GM23248 (cell line): ENCODE measurements at regions not wholly inside any gene's neighbourhood (a gene's known extent, or its start where the extent isn't known, plus 50 kb on each side); places are given as distances from the start of the nearest gene placed in this dataset.

ENCODE experiments used
- DNase-seq: peaks from one replicate; pipeline ENCODE4 v3.0.0-alpha.2; 2015
- H2AFZ ChIP-seq: fragments of 200-600 bp; sonication (generic); 2 replicates; pipeline ENCODE4 v1.6.1; 2016; ENCODE audit warnings: antibody characterized with exemption
- H3F3A ChIP-seq: fragments of 200-600 bp; sonication (generic); 2 replicates; pipeline ENCODE4 v1.6.1; 2016; ENCODE audit warnings: mild to moderate bottlenecking, antibody characterized with exemption, mixed run types; ENCODE audit not compliant: insufficient read depth
- H3K27ac ChIP-seq: fragments of 200-600 bp; sonication (generic); 2 replicates; pipeline ENCODE4 v1.5.1; 2016; ENCODE audit warnings: mild to moderate bottlenecking
- H3K27me3 ChIP-seq: fragments of 200-600 bp; sonication (generic); replicated peaks from 2 replicates; pipeline ENCODE4 v1.6.1; 2016; ENCODE audit warnings: mild to moderate bottlenecking; ENCODE audit not compliant: insufficient read depth
- H3K36me3 ChIP-seq: fragments of 200-600 bp; sonication (generic); 2 replicates; pipeline ENCODE4 v1.6.1; 2016; ENCODE audit warnings: low read depth, mild to moderate bottlenecking
- H3K4me1 ChIP-seq: fragments of 200-600 bp; sonication (generic); 2 replicates; pipeline ENCODE4 v1.6.1; 2016; ENCODE audit warnings: mild to moderate bottlenecking; ENCODE audit not compliant: insufficient read depth
- H3K4me2 ChIP-seq: fragments of 200-600 bp; sonication (generic); one replicate; pipeline ENCODE4 v1.6.1; 2016; ENCODE audit warnings: mild to moderate bottlenecking; ENCODE audit not compliant: unreplicated experiment
- H3K4me3 ChIP-seq: fragments of 200-600 bp; sonication (generic); 2 replicates; pipeline ENCODE4 v1.5.1; 2016; ENCODE audit warnings: mild to moderate bottlenecking
- H3K79me2 ChIP-seq: fragments of 200-600 bp; sonication (generic); 2 replicates; pipeline ENCODE4 v1.6.1; 2016; ENCODE audit warnings: mild to moderate bottlenecking; ENCODE audit not compliant: insufficient read depth
- H3K9ac ChIP-seq: fragments of 200-600 bp; sonication (generic); 2 replicates; pipeline ENCODE4 v1.6.1; 2016; ENCODE audit warnings: mild to moderate bottlenecking
- H3K9me2 ChIP-seq: fragments of 200-600 bp; sonication (generic); 2 replicates; pipeline ENCODE4 v1.6.1; 2016; ENCODE audit warnings: mixed run types, mild to moderate bottlenecking, moderate library complexity; ENCODE audit not compliant: insufficient read depth
- H3K9me3 ChIP-seq: fragments of 200-600 bp; sonication (generic); one replicate; pipeline ENCODE4 v1.6.1; 2017; ENCODE audit warnings: low read depth
- H4K20me1 ChIP-seq: fragments of 200-600 bp; sonication (generic); 2 replicates; pipeline ENCODE4 v1.6.0; 2016; ENCODE audit not compliant: insufficient read depth
- EZH2 ChIP-seq: fragments of 200-600 bp; sonication (generic); IDR thresholded peaks from 2 replicates; pipeline ENCODE4 v1.6.1; 2018; ENCODE audit warnings: antibody characterized with exemption, mild to moderate bottlenecking; ENCODE audit not compliant: insufficient read depth, poor library complexity, severe bottlenecking
- EZH2phosphoT487 ChIP-seq: fragments of 200-600 bp; sonication (generic); IDR thresholded peaks from 2 replicates; pipeline ENCODE4 v1.6.1; 2018; ENCODE audit warnings: antibody characterized with exemption, moderate library complexity, mild to moderate bottlenecking, low read depth; ENCODE audit not compliant: insufficient read depth
- WGBS, 2 experiments: methylation state at CpG; one replicate each; pipeline ENCODE4 v1.1.6; 2015 to 2017; ENCODE audit warnings: low lambda C conversion rate in 2 of 2, low coverage in 1 of 2; ENCODE audit errors: missing lambda C conversion rate in 2 of 2; 5-methylcytosine and 5-hydroxymethylcytosine counted together
- in situ Hi-C: fragments of 300-500 bp; cut with MboI; formaldehyde crosslinking; loops from 2 replicates; pipeline ENCODE4 v1.15.0; 2020

GRCh38 chr4:10212400-10212799 lies 95.8 kb upstream of the WDR1 start:
- DNase-seq, result peak; percentile 64
- no peak overlapping the region for H3K9ac ChIP-seq
- TF ChIP-seq EZH2 (no peak), EZH2phosphoT487 (no peak)

GRCh38 chr4:10207116-10207515 lies 90.5 kb upstream of the WDR1 start:
- WGBS, 2 experiments, result 43 to 48% methylated on average over 4 of the region's 4 CpGs
- Histone ChIP-seq H3K4me2 (no peak overlapping the region), H3K27ac (no peak overlapping the region), H4K20me1 (no peaks in the 10 kb centered on the region), H3K4me1 (peaks cover 31% of the 10 kb centered on the region), H3K9me3 (no peaks in the 10 kb centered on the region), H3K79me2 (no peaks in the 10 kb centered on the region), H3K36me3 (no peaks in the 10 kb centered on the region), H3K27me3 (no peaks in the 10 kb centered on the region), H3K9me2 (no peaks in the 10 kb centered on the region), H3K9ac (no peak overlapping the region), H3K4me3 (no peak overlapping the region), H2AFZ (no peak overlapping the region), H3F3A (peaks cover 28% of the 10 kb centered on the region)
- in situ Hi-C loops, result no loop called here
- no peak for DNase-seq
- TF ChIP-seq EZH2phosphoT487 (no peak), EZH2 (no peak)

More at GRCh38 chr4:10212400-10212799, 95.8 kb upstream of the WDR1 start:
- Histone ChIP-seq H3F3A (no peaks in the 10 kb centered on the region), H3K9me3 (no peaks in the 10 kb centered on the region), H3K36me3 (no peaks in the 10 kb centered on the region), H3K79me2 (no peaks in the 10 kb centered on the region), H3K4me1 (peaks cover 20% of the 10 kb centered on the region), H3K9me2 (no peaks in the 10 kb centered on the region), H3K4me2 (no peak overlapping the region), H3K27ac (no peak overlapping the region), H3K27me3 (no peaks in the 10 kb centered on the region), H4K20me1 (no peaks in the 10 kb centered on the region), H2AFZ (no peak overlapping the region), H3K4me3 (no peak overlapping the region)
- 0% methylated on average over 2 of the region's 2 CpGs for WGBS, 2 experiments
- in situ Hi-C loops, result no loop called here

GRCh38 chr4:10205223-10205622 lies 88.6 kb upstream of the WDR1 start:
- Histone ChIP-seq H3K27me3 (no peaks in the 10 kb centered on the region), H3K9ac (no peak overlapping the region), H3F3A (peaks cover 28% of the 10 kb centered on the region), H3K36me3 (no peaks in the 10 kb centered on the region), H2AFZ (no peak overlapping the region), H4K20me1 (no peaks in the 10 kb centered on the region), H3K4me2 (no peak overlapping the region), H3K9me2 (no peaks in the 10 kb centered on the region), H3K4me1 (peaks cover 27% of the 10 kb centered on the region), H3K27ac (peak overlapping the region; percentile 71), H3K4me3 (no peak overlapping the region), H3K79me2 (no peaks in the 10 kb centered on the region), H3K9me3 (no peaks in the 10 kb centered on the region)
- in situ Hi-C loops, result no loop called here
- peak; percentile 70 for DNase-seq
- 7 to 12% methylated on average over 1 of the region's 1 CpG for WGBS, 2 experiments
- no peak for TF ChIP-seq EZH2
- no peak for TF ChIP-seq EZH2phosphoT487

- Histone ChIP-seq H3K9me3 (no peaks in the 10 kb centered on the region), H2AFZ (no peak overlapping the region), H3K27me3 (no peaks in the 10 kb centered on the region), H3K27ac (peak overlapping the region; percentile 71), H3K36me3 (no peaks in the 10 kb centered on the region), H3K9me2 (no peaks in the 10 kb centered on the region), H3K4me2 (peak overlapping the region; percentile 29), H3F3A (peaks cover 28% of the 10 kb centered on the region), H3K9ac (no peak overlapping the region), H3K79me2 (no peaks in the 10 kb centered on the region), H4K20me1 (no peaks in the 10 kb centered on the region), H3K4me3 (no peak overlapping the region), H3K4me1 (peaks cover 23% of the 10 kb centered on the region)
- TF ChIP-seq EZH2 (no peak), EZH2phosphoT487 (no peak)
- in situ Hi-C loops, result no loop called here
- 62 to 63% methylated on average over 9 of the region's 9 CpGs for WGBS, 2 experiments
- DNase-seq, result peak; percentile 93
Observed at GRCh38 chr4:10204401-10205058, 87.9 kb upstream of the WDR1 start.

- peaks cover 28% of the 10 kb centered on the region for H3F3A ChIP-seq
- H3K9me2 ChIP-seq, result no peaks in the 10 kb centered on the region
- no peaks in the 10 kb centered on the region for H3K9me3 ChIP-seq
- no peaks in the 10 kb centered on the region for H3K27me3 ChIP-seq
- H3K4me2 ChIP-seq, result peak overlapping the region; percentile 27
- H3K4me1 ChIP-seq, result peaks cover 23% of the 10 kb centered on the region
- 0 out of 2 replicates have a peak overlapping the region, but pooled peaks have one; percentile 2 for H3K9ac ChIP-seq
- TF ChIP-seq EZH2phosphoT487 (no peak), EZH2 (no peak)
- 69 to 71% methylated on average over 3 of the region's 3 CpGs for WGBS, 2 experiments
- in situ Hi-C loops, result no loop called here
- H3K79me2 ChIP-seq, result no peaks in the 10 kb centered on the region
- H3K4me3 ChIP-seq, result no peak overlapping the region
- H4K20me1 ChIP-seq, result no peaks in the 10 kb centered on the region
- no peak overlapping the region for H2AFZ ChIP-seq
- H3K36me3 ChIP-seq, result no peaks in the 10 kb centered on the region
- peak overlapping the region; percentile 71 for H3K27ac ChIP-seq
- DNase-seq, result no peak
Observed at GRCh38 chr4:10203851-10204250, 87.3 kb upstream of the WDR1 start.
